GM18520 (cell line): ENCODE measurements at regions not wholly inside any gene's neighbourhood (a gene's known extent, or its start where the extent isn't known, plus 50 kb on each side); places are given as distances from the start of the nearest gene placed in this dataset.

Source experiments
- ATAC-seq: cut with Tn5 transposase; IDR thresholded peaks from one replicate; pipeline ENCODE4 v1.9.1; 2021; ENCODE audit not compliant: unreplicated experiment

- no peak for ATAC-seq
These were observed 435.4 kb upstream of the CNTNAP2 start for GRCh38 chr7:145681159-145681558.

GRCh38 chr7:145665499-145666258 is 450.9 kb upstream of the CNTNAP2 start:
- ATAC-seq, result no peak

- ATAC-seq, result no peak
These were observed 460.9 kb upstream of the CNTNAP2 start for GRCh38 chr7:145655666-145656065.

- ATAC-seq, result no peak
These were observed 471.5 kb upstream of the CNTNAP2 start for GRCh38 chr7:145645135-145645515.

- ATAC-seq, result no peak
These were observed 472.0 kb upstream of the CNTNAP2 start for GRCh38 chr7:145644426-145645134.

GRCh38 chr7:145643981-145644380 is 472.6 kb upstream of the CNTNAP2 start:
- no peak for ATAC-seq

GRCh38 chr7:145633513-145633912 is 483.1 kb upstream of the CNTNAP2 start:
- ATAC-seq, result no peak

- ATAC-seq, result no peak
These were observed 492.0 kb upstream of the CNTNAP2 start for GRCh38 chr7:145624618-145625017.

GRCh38 chr7:145605963-145606362 is 510.6 kb upstream of the CNTNAP2 start:
- ATAC-seq, result no peak

GRCh38 chr7:145599376-145599775 is 517.2 kb upstream of the CNTNAP2 start:
- ATAC-seq, result no peak

GRCh38 chr7:145584401-145584800 is 532.2 kb upstream of the CNTNAP2 start:
- no peak for ATAC-seq

GRCh38 chr7:145582742-145583303 is 533.8 kb upstream of the CNTNAP2 start:
- ATAC-seq, result no peak

- ATAC-seq, result no peak
These were observed 558.8 kb upstream of the CNTNAP2 start for GRCh38 chr7:145557805-145558204.

GRCh38 chr7:145543242-145543641 is 573.4 kb upstream of the CNTNAP2 start:
- no peak for ATAC-seq

- ATAC-seq, result no peak
These were observed 576.7 kb upstream of the CNTNAP2 start for GRCh38 chr7:145539910-145540309.

- ATAC-seq, result no peak
These were observed 582.3 kb upstream of the CNTNAP2 start for GRCh38 chr7:145534301-145534700.

- no peak for ATAC-seq
These were observed 596.3 kb upstream of the CNTNAP2 start for GRCh38 chr7:145520284-145520683.

GRCh38 chr7:145511004-145511403 is 605.6 kb upstream of the CNTNAP2 start:
- no peak for ATAC-seq

GRCh38 chr7:145497911-145498525 is 618.6 kb upstream of the CNTNAP2 start:
- no peak for ATAC-seq

GRCh38 chr7:145490356-145490755 is 626.2 kb upstream of the CNTNAP2 start:
- no peak for ATAC-seq

GRCh38 chr7:145489609-145490008 is 627.0 kb upstream of the CNTNAP2 start:
- no peak for ATAC-seq

- ATAC-seq, result no peak
These were observed 627.8 kb upstream of the CNTNAP2 start for GRCh38 chr7:145488816-145489215.
